ENCODE measurements at regions not wholly inside any gene's neighbourhood (a gene's known extent, or its start where the extent isn't known, plus 50 kb on each side); places are given as distances from the start of the nearest gene placed in this dataset.
A peak's percentile ranks its signal among the peaks of the same experiment; 100 is the strongest.

DNA sequence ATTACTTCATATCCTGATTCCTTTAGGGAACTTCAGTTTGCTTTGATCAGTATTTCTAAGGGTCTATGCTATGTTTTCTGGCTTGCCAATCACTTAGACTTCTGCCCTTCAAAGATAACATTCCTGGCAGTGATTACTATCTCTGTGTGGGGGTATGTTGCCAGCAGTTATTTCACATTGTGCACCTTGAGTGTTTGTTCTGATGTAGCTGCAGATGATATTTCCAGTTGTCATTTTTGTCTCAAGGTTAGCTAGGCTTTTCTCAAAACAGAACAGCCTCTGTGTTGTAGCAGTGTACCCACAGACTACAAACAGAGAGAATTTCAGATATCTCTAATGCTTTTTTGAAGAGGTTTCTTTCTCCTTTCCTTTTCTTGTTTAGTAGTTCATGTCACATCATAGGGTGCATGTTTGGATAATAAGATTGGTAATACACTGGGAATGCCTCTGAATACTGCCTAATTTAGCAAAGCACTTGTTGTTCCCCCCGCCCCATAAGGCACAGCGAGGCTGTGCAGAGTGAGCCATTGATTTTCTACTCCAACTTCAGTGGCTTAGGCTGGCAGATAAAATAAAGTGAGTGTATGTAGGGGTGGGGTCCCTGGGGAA is 134.7 kb upstream of the AGR3 start (continued):
- TF ChIP-seq, protein P1, sequence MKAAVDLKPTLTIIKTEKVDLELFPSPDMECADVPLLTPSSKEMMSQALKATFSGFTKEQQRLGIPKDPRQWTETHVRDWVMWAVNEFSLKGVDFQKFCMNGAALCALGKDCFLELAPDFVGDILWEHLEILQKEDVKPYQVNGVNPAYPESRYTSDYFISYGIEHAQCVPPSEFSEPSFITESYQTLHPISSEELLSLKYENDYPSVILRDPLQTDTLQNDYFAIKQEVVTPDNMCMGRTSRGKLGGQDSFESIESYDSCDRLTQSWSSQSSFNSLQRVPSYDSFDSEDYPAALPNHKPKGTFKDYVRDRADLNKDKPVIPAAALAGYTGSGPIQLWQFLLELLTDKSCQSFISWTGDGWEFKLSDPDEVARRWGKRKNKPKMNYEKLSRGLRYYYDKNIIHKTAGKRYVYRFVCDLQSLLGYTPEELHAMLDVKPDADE (CRISPR knock-in tag; IDR thresholded peaks at IDR 0.05), result no peak
- TF ChIP-seq CHCHD3 (CRISPR knock-in tag; IDR thresholded peaks at IDR 0.05) (no peak), SAP130 (CRISPR knock-in tag; IDR thresholded peaks at IDR 0.05; ENCODE audit: low read depth) (peak; percentile 53; the same call in 1 of the 2 replicates), ZNF781 (CRISPR knock-in tag; IDR thresholded peaks at IDR 0.05; ENCODE audit: borderline replicate concordance, not compliant biosample characterization) (no peak), RXRB (CRISPR knock-in tag; IDR thresholded peaks at IDR 0.05; ENCODE audit: borderline replicate concordance) (peak; percentile 50; the same call in 1 of the 2 replicates), HCFC1 (IDR thresholded peaks at IDR 0.05; ENCODE audit: low read depth, low read length) (no peak), SMYD3 (CRISPR knock-in tag; IDR thresholded peaks at IDR 0.05) (no peak), JUND (CRISPR knock-in tag; IDR thresholded peaks at IDR 0.05) (no peak), ZFP36 (IDR thresholded peaks at IDR 0.05; ENCODE audit: borderline replicate concordance, low read depth, low read length, partially characterized antibody) (no peak), REL (CRISPR knock-in tag; conservative IDR thresholded peaks at IDR 0.05) (no peak), ATF1 (CRISPR knock-in tag; IDR thresholded peaks at IDR 0.05) (no peak), HOXD1 (CRISPR knock-in tag; IDR thresholded peaks at IDR 0.05) (no peak), CHD2 (IDR thresholded peaks at IDR 0.05; ENCODE audit: low read depth, low read length) (no peak), SP2 (CRISPR knock-in tag; IDR thresholded peaks at IDR 0.05) (no peak), ZFY (CRISPR knock-in tag; IDR thresholded peaks at IDR 0.05) (no peak), ZNF337 (CRISPR knock-in tag; IDR thresholded peaks at IDR 0.05; ENCODE audit: borderline replicate concordance, low read depth) (no peak), ERF (CRISPR knock-in tag; IDR thresholded peaks at IDR 0.05) (no peak), SOX13 (IDR thresholded peaks at IDR 0.05) (0 out of 2 replicates have a peak, but pooled peaks have one; percentile 42), SOX13 (CRISPR knock-in tag; conservative IDR thresholded peaks at IDR 0.05 in 1 of 2, IDR thresholded peaks at IDR 0.05 in 1 of 2) (peak in 1 of 2 experiments; percentile 90; a peak in 2 of 4 replicates), PLRG1 (conservative IDR thresholded peaks at IDR 0.05) (no peak)
- TF ChIP-seq, protein P2, sequence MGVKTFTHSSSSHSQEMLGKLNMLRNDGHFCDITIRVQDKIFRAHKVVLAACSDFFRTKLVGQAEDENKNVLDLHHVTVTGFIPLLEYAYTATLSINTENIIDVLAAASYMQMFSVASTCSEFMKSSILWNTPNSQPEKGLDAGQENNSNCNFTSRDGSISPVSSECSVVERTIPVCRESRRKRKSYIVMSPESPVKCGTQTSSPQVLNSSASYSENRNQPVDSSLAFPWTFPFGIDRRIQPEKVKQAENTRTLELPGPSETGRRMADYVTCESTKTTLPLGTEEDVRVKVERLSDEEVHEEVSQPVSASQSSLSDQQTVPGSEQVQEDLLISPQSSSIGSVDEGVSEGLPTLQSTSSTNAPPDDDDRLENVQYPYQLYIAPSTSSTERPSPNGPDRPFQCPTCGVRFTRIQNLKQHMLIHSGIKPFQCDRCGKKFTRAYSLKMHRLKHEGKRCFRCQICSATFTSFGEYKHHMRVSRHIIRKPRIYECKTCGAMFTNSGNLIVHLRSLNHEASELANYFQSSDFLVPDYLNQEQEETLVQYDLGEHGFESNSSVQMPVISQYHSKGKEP (CRISPR knock-in tag; IDR thresholded peaks at IDR 0.05), result no peak
- TF ChIP-seq, protein P3, sequence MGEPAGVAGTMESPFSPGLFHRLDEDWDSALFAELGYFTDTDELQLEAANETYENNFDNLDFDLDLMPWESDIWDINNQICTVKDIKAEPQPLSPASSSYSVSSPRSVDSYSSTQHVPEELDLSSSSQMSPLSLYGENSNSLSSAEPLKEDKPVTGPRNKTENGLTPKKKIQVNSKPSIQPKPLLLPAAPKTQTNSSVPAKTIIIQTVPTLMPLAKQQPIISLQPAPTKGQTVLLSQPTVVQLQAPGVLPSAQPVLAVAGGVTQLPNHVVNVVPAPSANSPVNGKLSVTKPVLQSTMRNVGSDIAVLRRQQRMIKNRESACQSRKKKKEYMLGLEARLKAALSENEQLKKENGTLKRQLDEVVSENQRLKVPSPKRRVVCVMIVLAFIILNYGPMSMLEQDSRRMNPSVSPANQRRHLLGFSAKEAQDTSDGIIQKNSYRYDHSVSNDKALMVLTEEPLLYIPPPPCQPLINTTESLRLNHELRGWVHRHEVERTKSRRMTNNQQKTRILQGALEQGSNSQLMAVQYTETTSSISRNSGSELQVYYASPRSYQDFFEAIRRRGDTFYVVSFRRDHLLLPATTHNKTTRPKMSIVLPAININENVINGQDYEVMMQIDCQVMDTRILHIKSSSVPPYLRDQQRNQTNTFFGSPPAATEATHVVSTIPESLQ (CRISPR knock-in tag; conservative IDR thresholded peaks at IDR 0.05), result no peak
- TF ChIP-seq, protein P4, sequence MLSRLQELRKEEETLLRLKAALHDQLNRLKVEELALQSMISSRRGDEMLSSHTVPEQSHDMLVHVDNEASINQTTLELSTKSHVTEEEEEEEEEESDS (CRISPR knock-in tag; IDR thresholded peaks at IDR 0.05; ENCODE audit: borderline replicate concordance), result no peak
- TF ChIP-seq, protein P5, sequence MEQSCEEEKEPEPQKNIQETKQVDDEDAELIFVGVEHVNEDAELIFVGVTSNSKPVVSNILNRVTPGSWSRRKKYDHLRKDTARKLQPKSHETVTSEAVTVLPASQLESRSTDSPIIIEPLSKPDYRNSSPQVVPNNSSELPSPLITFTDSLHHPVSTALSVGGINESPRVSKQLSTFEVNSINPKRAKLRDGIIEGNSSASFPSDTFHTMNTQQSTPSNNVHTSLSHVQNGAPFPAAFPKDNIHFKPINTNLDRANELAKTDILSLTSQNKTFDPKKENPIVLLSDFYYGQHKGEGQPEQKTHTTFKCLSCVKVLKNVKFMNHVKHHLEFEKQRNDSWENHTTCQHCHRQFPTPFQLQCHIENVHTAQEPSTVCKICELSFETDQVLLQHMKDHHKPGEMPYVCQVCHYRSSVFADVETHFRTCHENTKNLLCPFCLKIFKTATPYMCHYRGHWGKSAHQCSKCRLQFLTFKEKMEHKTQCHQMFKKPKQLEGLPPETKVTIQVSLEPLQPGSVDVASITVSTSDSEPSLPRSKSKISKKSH (CRISPR knock-in tag; IDR thresholded peaks at IDR 0.05; ENCODE audit: borderline replicate concordance), result no peak

Data from HepG2 (cell line).